ENCODE measurements at regions not wholly inside any gene's neighbourhood (a gene's known extent, or its start where the extent isn't known, plus 50 kb on each side); places are given as distances from the start of the nearest gene placed in this dataset.

- WGBS, 2 experiments (ENCODE audit: insufficient coverage in 1 of 2, insufficient read length in 1 of 2): 85 to 97% methylated on average over 3 of the region's 3 CpGs
- Histone ChIP-seq H3K4me3 (ENCODE audit: low read length) (no peak overlapping the region), H3K36me3 (ENCODE audit: control insufficient read depth, insufficient read depth, low read length) (no peaks in the 10 kb centered on the region), H3K4me1 (ENCODE audit: control insufficient read depth, insufficient read depth, low read length) (no peaks in the 10 kb centered on the region), H3K27ac (ENCODE audit: low read depth, low read length) (no peak overlapping the region), H3K9ac (ENCODE audit: extremely low read depth, low read length, poor library complexity, severe bottlenecking) (no peak overlapping the region), H3K27me3 (ENCODE audit: control insufficient read depth, insufficient read depth, low read length, poor library complexity, severe bottlenecking) (no peaks in the 10 kb centered on the region), H3K9me3 (ENCODE audit: control insufficient read depth, low read length) (no peaks in the 10 kb centered on the region)
- no peaks in the 10 kb centered on the region for H3K27me3 Mint-ChIP-seq (ENCODE audit: insufficient read depth)
- no peak overlapping the region for H3K4me3 Mint-ChIP-seq
- DNase-seq: no peak
- no peaks in the 10 kb centered on the region for H3K9me3 Mint-ChIP-seq
- no peak for TF ChIP-seq CTCF (conservative IDR thresholded peaks at IDR 0.05)
- no peaks in the 10 kb centered on the region for H3K4me1 Mint-ChIP-seq
- H3K27ac Mint-ChIP-seq: no peak overlapping the region
- no peaks in the 10 kb centered on the region for H3K36me3 Mint-ChIP-seq (ENCODE audit: low read depth)
Observed at GRCh38 chr18:44508474-44508873, 172.2 kb upstream of the SETBP1 start.

- H3K9ac ChIP-seq (ENCODE audit: extremely low read depth, low read length, poor library complexity, severe bottlenecking): no peak overlapping the region
- H3K4me1 Mint-ChIP-seq: no peaks in the 10 kb centered on the region
- no peaks in the 10 kb centered on the region for H3K36me3 ChIP-seq (ENCODE audit: control insufficient read depth, insufficient read depth, low read length)
- H3K27ac ChIP-seq (ENCODE audit: low read depth, low read length): no peak overlapping the region
- no peak overlapping the region for H3K27ac Mint-ChIP-seq
- H3K36me3 Mint-ChIP-seq (ENCODE audit: low read depth): no peaks in the 10 kb centered on the region
- H3K27me3 Mint-ChIP-seq (ENCODE audit: insufficient read depth): no peaks in the 10 kb centered on the region
- WGBS, 2 experiments (ENCODE audit: insufficient coverage in 1 of 2, insufficient read length in 1 of 2): 98 to 100% methylated on average over 2 of the region's 2 CpGs
- no peaks in the 10 kb centered on the region for H3K4me1 ChIP-seq (ENCODE audit: control insufficient read depth, insufficient read depth, low read length)
- H3K9me3 ChIP-seq (ENCODE audit: control insufficient read depth, low read length): no peaks in the 10 kb centered on the region
- TF ChIP-seq CTCF (conservative IDR thresholded peaks at IDR 0.05): no peak
- no peak overlapping the region for H3K4me3 Mint-ChIP-seq
- no peaks in the 10 kb centered on the region for H3K9me3 Mint-ChIP-seq
- no peak overlapping the region for H3K4me3 ChIP-seq (ENCODE audit: low read length)
- H3K27me3 ChIP-seq (ENCODE audit: control insufficient read depth, insufficient read depth, low read length, poor library complexity, severe bottlenecking): no peaks in the 10 kb centered on the region
- no peak for DNase-seq
Observed at GRCh38 chr18:44509048-44509447, 171.6 kb upstream of the SETBP1 start.

GRCh38 chr18:44510390-44510789 lies 170.3 kb upstream of the SETBP1 start:
- no peak overlapping the region for H3K9ac ChIP-seq (ENCODE audit: extremely low read depth, low read length, poor library complexity, severe bottlenecking)
- no peak for DNase-seq
- no peak overlapping the region for H3K4me3 Mint-ChIP-seq
- no peaks in the 10 kb centered on the region for H3K36me3 Mint-ChIP-seq (ENCODE audit: low read depth)
- no peak overlapping the region for H3K27ac ChIP-seq (ENCODE audit: low read depth, low read length)
- H3K9me3 Mint-ChIP-seq: no peaks in the 10 kb centered on the region
- H3K4me1 Mint-ChIP-seq: no peaks in the 10 kb centered on the region
- WGBS, 2 experiments (ENCODE audit: insufficient coverage in 1 of 2, insufficient read length in 1 of 2): 73 to 100% methylated on average over 2 to 6 of the region's 6 CpGs
- no peaks in the 10 kb centered on the region for H3K4me1 ChIP-seq (ENCODE audit: control insufficient read depth, insufficient read depth, low read length)
- H3K27me3 ChIP-seq (ENCODE audit: control insufficient read depth, insufficient read depth, low read length, poor library complexity, severe bottlenecking): no peaks in the 10 kb centered on the region
- H3K27ac Mint-ChIP-seq: no peak overlapping the region
- H3K36me3 ChIP-seq (ENCODE audit: control insufficient read depth, insufficient read depth, low read length): no peaks in the 10 kb centered on the region
- no peaks in the 10 kb centered on the region for H3K27me3 Mint-ChIP-seq (ENCODE audit: insufficient read depth)
- no peak for TF ChIP-seq CTCF (conservative IDR thresholded peaks at IDR 0.05)
- H3K9me3 ChIP-seq (ENCODE audit: control insufficient read depth, low read length): no peaks in the 10 kb centered on the region
- H3K4me3 ChIP-seq (ENCODE audit: low read length): no peak overlapping the region

Data from endodermal cell (in vitro differentiated cells).